H9 (cell line): ENCODE measurements at regions not wholly inside any gene's neighbourhood (a gene's known extent, or its start where the extent isn't known, plus 50 kb on each side); places are given as distances from the start of the nearest gene placed in this dataset.

Source experiments
- DNase-seq: peaks from one replicate; pipeline ENCODE4 v3.0.0-alpha.2; 2017
- H2AFZ ChIP-seq: one replicate; pipeline ENCODE4 v1.6.1; 2013; ENCODE audit warnings: mild to moderate bottlenecking, low read length, control low read depth, moderate library complexity
- H2AK5ac ChIP-seq: 2 replicates; pipeline ENCODE4 v1.6.1; 2013; ENCODE audit warnings: low read length, control low read depth, mixed read lengths; ENCODE audit not compliant: insufficient read length
- H2BK120ac ChIP-seq: one replicate; pipeline ENCODE4 v1.6.1; 2013; ENCODE audit warnings: low read depth, mild to moderate bottlenecking, low read length, control low read depth, inconsistent platforms; ENCODE audit not compliant: poor library complexity, severe bottlenecking
- H2BK12ac ChIP-seq: 2 replicates; pipeline ENCODE4 v1.6.1; 2013; ENCODE audit warnings: low read length, control low read depth, mixed read lengths, low read depth; ENCODE audit not compliant: insufficient read length
- H2BK15ac ChIP-seq: 2 replicates; pipeline ENCODE4 v1.6.1; 2013; ENCODE audit warnings: low read depth, low read length, control low read depth
- H2BK20ac ChIP-seq: one replicate; pipeline ENCODE4 v1.6.1; 2013; ENCODE audit warnings: low read depth, mild to moderate bottlenecking, low read length, control low read depth, inconsistent platforms; ENCODE audit not compliant: poor library complexity, severe bottlenecking
- H2BK5ac ChIP-seq: 2 replicates; pipeline ENCODE4 v1.6.1; 2013; ENCODE audit warnings: low read length, control low read depth, mixed read lengths; ENCODE audit not compliant: insufficient read length
- H3K14ac ChIP-seq: 2 replicates; pipeline ENCODE4 v1.6.1; 2013; ENCODE audit warnings: low read length, control low read depth; ENCODE audit not compliant: insufficient read depth
- H3K18ac ChIP-seq: 2 replicates; pipeline ENCODE4 v1.6.1; 2013; ENCODE audit warnings: low read depth, mild to moderate bottlenecking, mixed read lengths, low read length, control low read depth; ENCODE audit not compliant: insufficient read length
- H3K23ac ChIP-seq: 2 replicates; pipeline ENCODE4 v1.6.1; 2013; ENCODE audit warnings: low read length, control low read depth, mixed read lengths, low read depth; ENCODE audit not compliant: insufficient read length
- H3K23me2 ChIP-seq: 2 replicates; pipeline ENCODE4 v1.6.1; 2013; ENCODE audit warnings: low read depth, mild to moderate bottlenecking, mixed read lengths, low read length, control low read depth; ENCODE audit not compliant: insufficient read length, poor library complexity, severe bottlenecking
- H3K27ac ChIP-seq: 2 replicates; pipeline ENCODE4 v1.5.1; 2013; ENCODE audit warnings: low read length, control low read depth, mixed read lengths, low read depth; ENCODE audit not compliant: insufficient read length
- H3K27me3 ChIP-seq: 2 replicates; pipeline ENCODE4 v1.6.1; 2013; ENCODE audit warnings: low read length, control low read depth, inconsistent platforms; ENCODE audit not compliant: insufficient read depth
- H3K4ac ChIP-seq: 2 replicates; pipeline ENCODE4 v1.6.1; 2013; ENCODE audit warnings: low read depth, mild to moderate bottlenecking, control low read depth, inconsistent platforms, low read length, moderate library complexity
- H3K4me1 ChIP-seq: 2 replicates; pipeline ENCODE4 v1.6.1; 2013; ENCODE audit warnings: low read length, control low read depth, inconsistent platforms; ENCODE audit not compliant: insufficient read depth
- H3K4me2 ChIP-seq: 2 replicates; pipeline ENCODE4 v1.6.1; 2013; ENCODE audit warnings: low read length, control low read depth, mixed read lengths; ENCODE audit not compliant: insufficient read length, insufficient read depth
- H3K56ac ChIP-seq: 2 replicates; pipeline ENCODE4 v1.6.1; 2013; ENCODE audit warnings: low read depth, mild to moderate bottlenecking, mixed read lengths, low read length, control low read depth; ENCODE audit not compliant: insufficient read length
- H3K79me1 ChIP-seq: 2 replicates; pipeline ENCODE4 v1.6.1; 2013; ENCODE audit warnings: low read depth, mild to moderate bottlenecking, moderate library complexity, low read length, control low read depth, inconsistent platforms; ENCODE audit not compliant: insufficient read depth, poor library complexity, severe bottlenecking
- H3K79me2 ChIP-seq: 2 replicates; pipeline ENCODE4 v1.6.1; 2013; ENCODE audit warnings: low read length, control low read depth, inconsistent platforms; ENCODE audit not compliant: insufficient read depth
- H3K9ac ChIP-seq: 2 replicates; pipeline ENCODE4 v1.6.1; 2013; ENCODE audit warnings: low read length, control low read depth, mixed read lengths; ENCODE audit not compliant: insufficient read length; ENCODE audit errors: extremely low read depth
- H3K9me3 ChIP-seq: one replicate; pipeline ENCODE4 v1.6.1; 2013; ENCODE audit warnings: low read depth, low read length, inconsistent platforms; ENCODE audit not compliant: control insufficient read depth
- H3T11ph ChIP-seq: one replicate; pipeline ENCODE4 v1.6.1; 2013; ENCODE audit warnings: mild to moderate bottlenecking, low read length, control low read depth, inconsistent platforms
- H4K20me1 ChIP-seq: one replicate; pipeline ENCODE4 v1.6.1; 2013; ENCODE audit not compliant: control insufficient read depth, insufficient read length, insufficient read depth
- H4K5ac ChIP-seq: 2 replicates; pipeline ENCODE4 v1.6.1; 2013; ENCODE audit warnings: low read depth, mild to moderate bottlenecking, mixed read lengths, low read length, control low read depth; ENCODE audit not compliant: insufficient read length
- H4K8ac ChIP-seq: replicated peaks from 2 replicates; pipeline ENCODE4 v1.6.1; 2013; ENCODE audit warnings: low read length, control low read depth, mixed read lengths, low read depth; ENCODE audit not compliant: insufficient read length
- H4K91ac ChIP-seq: 2 replicates; pipeline ENCODE4 v1.6.1; 2013; ENCODE audit warnings: low read depth, mild to moderate bottlenecking, moderate library complexity, mixed read lengths, low read length, control low read depth; ENCODE audit not compliant: insufficient read length
- H3K27ac Mint-ChIP-seq, 3 experiments: 2 replicates in 2 of 3; 3 replicates in 1 of 3; pipeline ENCODE4 v1.8.0; 2020 to 2021; ENCODE audit warnings: mixed read lengths in 3 of 3, mild to moderate bottlenecking in 1 of 3, moderate library complexity in 1 of 3
- H3K27me3 Mint-ChIP-seq: 2 replicates; pipeline ENCODE4 v1.8.0; 2021; ENCODE audit warnings: low read depth, mild to moderate bottlenecking, moderate library complexity, mixed read lengths
- H3K36me3 Mint-ChIP-seq, 3 experiments: 2 replicates in 2 of 3; 3 replicates in 1 of 3; pipeline ENCODE4 v1.8.0; 2020 to 2021; ENCODE audit warnings: low read depth in 3 of 3, mixed read lengths in 3 of 3; ENCODE audit not compliant: insufficient read depth in 1 of 3
- H3K4me1 Mint-ChIP-seq, 2 experiments: 2 replicates each; pipeline ENCODE4 v1.8.0; 2020; ENCODE audit warnings: mixed read lengths in 2 of 2
- H3K4me3 Mint-ChIP-seq, 2 experiments: 2 replicates in 1 of 2; 3 replicates in 1 of 2; pipeline ENCODE4 v1.8.0; 2020 to 2021; ENCODE audit warnings: mild to moderate bottlenecking in 2 of 2, mixed read lengths in 2 of 2, moderate library complexity in 1 of 2
- H3K9me3 Mint-ChIP-seq, 2 experiments: 2 replicates in 1 of 2; 3 replicates in 1 of 2; pipeline ENCODE4 v1.8.0; 2020; ENCODE audit warnings: mild to moderate bottlenecking in 2 of 2, mixed read lengths in 2 of 2, moderate library complexity in 1 of 2
- CTCF ChIP-seq: fragments of 200-600 bp; sonication (generic); conservative IDR thresholded peaks from 3 replicates; pipeline ENCODE4 v1.8.0; 2021; ENCODE audit warnings: antibody characterized with exemption, mild to moderate bottlenecking
- WGBS: extraction: QIAGEN DNeasy Blood & Tissue Kit; methylation state at CpG from one replicate; pipeline ENCODE4 v1.1.7; 2013; ENCODE audit warnings: missing lambda C conversion rate, low lambda C conversion rate, mixed read lengths; ENCODE audit not compliant: insufficient read length; ENCODE audit errors: extremely low coverage; 5-methylcytosine and 5-hydroxymethylcytosine counted together

- no peak overlapping the region for H3K23ac ChIP-seq
- no peaks in the 10 kb centered on the region for H3K79me2 ChIP-seq
- H3K18ac ChIP-seq, result no peak overlapping the region
- no peak overlapping the region for H4K91ac ChIP-seq
- H3K4me1 ChIP-seq, result peaks cover 5% of the 10 kb centered on the region; the same call in 1 of the 2 replicates
- no peak overlapping the region for H2BK15ac ChIP-seq
- no peak overlapping the region for H2BK20ac ChIP-seq
- H3K23me2 ChIP-seq, result no peaks in the 10 kb centered on the region
- no peaks in the 10 kb centered on the region for H3K27me3 ChIP-seq
- H3K9ac ChIP-seq, result no peak overlapping the region
- H3K4ac ChIP-seq, result no peak overlapping the region
- no peak overlapping the region for H2BK12ac ChIP-seq
- H3K9me3 ChIP-seq, result peaks cover 9% of the 10 kb centered on the region
- no peak for TF ChIP-seq CTCF
- Mint-ChIP-seq H3K27ac (no peak overlapping the region), H3K9me3 (peaks cover 12 to 14% of the 10 kb centered on the region in 2 experiments; a peak in 4 of 5 replicates), H3K36me3 (peaks cover 4 to 13% (median 10%) of the 10 kb centered on the region in 3 experiments; a peak in 6 of 7 replicates), H3K4me1 (peaks cover 6 to 7% of the 10 kb centered on the region in 2 experiments), H3K27me3 (no peaks in the 10 kb centered on the region), H3K4me3 (no peak overlapping the region)
- WGBS, result no CpG with 5 or more reads among the region's 2 CpGs
- H4K8ac ChIP-seq, result no peak overlapping the region
- no peak overlapping the region for H2BK5ac ChIP-seq
- no peaks in the 10 kb centered on the region for H3K79me1 ChIP-seq
- no peak overlapping the region for H2AFZ ChIP-seq
- no peak overlapping the region for H4K5ac ChIP-seq
- no peak overlapping the region for H3K4me2 ChIP-seq
- H3K27ac ChIP-seq, result no peak overlapping the region
- H3T11ph ChIP-seq, result no peak overlapping the region
- H4K20me1 ChIP-seq, result no peaks in the 10 kb centered on the region
- H2BK120ac ChIP-seq, result no peak overlapping the region
- H3K14ac ChIP-seq, result no peak overlapping the region
- H2AK5ac ChIP-seq, result no peak overlapping the region
- DNase-seq, result no peak
- H3K56ac ChIP-seq, result no peak overlapping the region
Observed at GRCh38 chr12:13313886-13314285, 117.4 kb downstream of the EMP1 start.
